Stimulated activated CD8-positive, alpha-beta memory T cell treated with anti-CD3 and anti-CD28 coated beads, Interleukin-7, amount 100 ng/mL, for 24 hours (primary cell): ENCODE measurements at regions not wholly inside any gene's neighbourhood (a gene's known extent, or its start where the extent isn't known, plus 50 kb on each side); places are given as distances from the start of the nearest gene placed in this dataset.
"Not testable (repeated sequence)": the region's sequence is repeated elsewhere in the genome, so short reads cannot be mapped to it uniquely, and the experiment has no call there.

Experiments used
- DNase-seq: peaks from one replicate; pipeline ENCODE4 v3.0.0-alpha.2; 2020; ENCODE audit warnings: low read depth

DNA sequence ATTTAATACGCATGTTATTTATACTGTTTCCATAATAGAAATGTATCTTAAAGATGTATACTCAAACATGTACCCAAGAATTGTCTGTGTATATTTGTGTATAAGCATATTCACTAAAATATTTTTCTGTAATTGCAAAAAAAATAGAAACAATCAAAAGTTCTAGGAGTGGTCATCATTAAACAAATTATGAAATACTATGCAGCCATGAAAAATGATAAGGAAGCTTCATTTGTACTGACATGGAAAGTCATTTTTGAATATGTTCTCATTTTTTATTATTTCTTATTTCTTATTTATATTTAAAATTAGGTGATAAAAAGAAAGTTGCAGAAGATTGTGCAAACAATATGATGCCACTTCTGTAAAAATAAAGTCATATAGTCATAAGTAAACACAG, 400.0 kb upstream of the AUTS2 start:
- no peak for DNase-seq

DNA sequence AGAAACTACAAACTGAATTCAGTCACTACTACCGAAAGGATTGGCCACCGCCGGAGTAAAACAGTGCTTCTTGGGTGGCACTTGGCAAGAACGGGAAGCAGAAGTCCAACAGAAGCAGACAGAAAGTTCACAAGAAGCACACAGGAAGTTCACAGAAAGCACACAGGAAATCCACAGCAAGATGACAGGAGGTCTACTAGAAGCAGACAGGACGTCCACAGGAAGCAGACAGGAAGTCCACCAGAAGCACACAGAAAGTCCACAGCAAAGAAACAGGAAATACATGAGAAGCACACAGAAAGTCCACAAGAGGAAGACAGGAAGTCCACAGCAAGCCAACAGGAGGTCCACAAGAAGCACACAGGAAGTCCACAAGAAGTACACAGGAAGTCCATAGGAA, 399.2 kb upstream of the AUTS2 start:
- no peak for DNase-seq

DNA sequence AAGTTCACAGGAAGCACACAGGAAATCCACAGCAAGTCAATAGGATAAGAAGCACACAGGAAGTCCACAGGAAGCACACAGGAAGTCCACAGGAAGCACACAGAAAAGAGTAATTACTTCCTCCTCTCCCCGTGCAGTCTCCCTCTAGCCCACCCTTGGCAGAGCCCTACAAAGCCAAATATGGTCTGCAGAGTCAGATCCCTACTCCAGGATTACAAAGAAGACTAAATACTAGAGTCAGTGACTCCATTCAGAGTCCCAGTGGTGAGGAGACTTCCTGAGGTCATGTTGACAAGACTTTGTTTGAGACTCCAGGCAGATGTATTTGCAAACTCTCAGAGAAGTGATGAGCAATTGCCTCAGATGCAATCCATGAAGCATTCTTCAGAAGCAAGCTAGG, 398.6 kb upstream of the AUTS2 start:
- no peak for DNase-seq

DNA sequence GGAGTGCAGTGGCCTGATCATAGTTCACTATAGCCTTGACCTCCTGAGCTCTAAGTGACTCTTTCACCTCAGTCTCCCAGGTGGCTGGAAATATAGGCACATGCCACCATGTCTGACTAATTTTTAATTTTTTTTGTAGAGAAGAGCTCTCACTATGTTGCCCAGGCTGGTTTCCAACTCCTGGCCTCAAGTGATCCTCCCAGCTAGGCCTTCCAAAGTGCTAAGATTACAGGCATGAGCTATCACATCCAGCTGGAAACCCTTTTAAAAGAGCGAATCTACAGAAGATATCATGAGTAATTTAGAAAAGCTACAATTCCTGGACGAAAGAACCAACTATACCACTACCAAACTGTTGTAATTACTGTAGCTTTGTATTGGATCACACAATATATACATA, 394.4 kb upstream of the AUTS2 start:
- no peak for DNase-seq

DNA sequence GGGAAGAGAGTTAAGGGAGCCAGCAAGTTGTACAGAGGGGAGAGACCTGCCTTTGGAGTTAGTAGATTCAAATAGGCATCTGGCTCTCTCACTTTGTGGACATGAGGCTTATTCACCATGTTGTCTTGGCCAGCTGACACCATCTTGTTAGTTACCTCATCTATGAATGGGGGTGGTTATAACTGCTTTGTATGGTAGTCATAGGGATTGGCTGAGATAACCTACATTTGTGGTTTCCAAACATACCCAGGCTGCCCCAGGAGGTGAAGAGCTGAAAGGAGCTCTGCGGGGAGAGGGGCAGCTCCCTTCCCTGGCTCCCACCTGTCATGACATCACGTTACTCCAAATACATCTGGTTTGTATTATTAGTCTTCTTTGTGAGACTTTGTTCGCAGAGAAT, 393.3 kb upstream of the AUTS2 start:
- no peak for DNase-seq

DNA sequence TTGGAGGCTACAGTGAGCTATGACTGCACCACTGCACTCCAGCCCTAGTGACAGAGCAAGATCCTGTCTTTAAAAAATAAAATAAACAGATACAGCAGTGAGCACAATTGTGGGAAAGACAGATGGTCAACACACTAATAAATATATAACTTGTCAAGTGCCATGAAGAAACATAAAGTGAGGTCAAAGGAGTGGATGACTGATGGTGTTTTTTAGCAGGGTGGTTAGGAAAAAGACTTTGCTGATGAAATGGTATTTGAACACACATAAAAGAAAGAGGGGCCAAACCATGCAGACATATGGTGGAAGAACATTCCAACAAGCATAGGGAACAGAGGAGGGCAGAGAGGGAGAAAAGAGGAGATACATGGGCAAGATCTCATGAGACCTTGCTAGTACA, 392.7 kb upstream of the AUTS2 start:
- DNase-seq = no peak

DNA sequence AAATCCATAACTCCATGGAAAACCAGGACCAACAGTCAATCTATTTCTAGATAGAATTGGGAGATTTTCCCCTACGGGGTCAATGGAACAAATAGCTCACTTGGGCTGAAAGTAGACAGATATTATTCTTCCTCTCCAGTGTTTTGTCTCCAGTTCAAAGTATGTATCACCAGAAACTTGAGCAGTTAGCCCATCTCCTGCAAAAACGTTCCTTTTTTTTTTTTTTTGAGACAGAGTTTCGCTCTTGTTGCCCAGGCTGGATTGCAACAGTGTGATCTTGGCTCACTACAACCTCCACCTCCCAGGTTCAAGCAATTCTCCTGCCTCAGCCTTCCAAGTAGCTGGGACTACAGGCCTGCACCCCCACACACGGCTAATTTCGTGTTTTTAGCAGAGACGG, 390.0 kb upstream of the AUTS2 start:
- no peak for DNase-seq

DNA sequence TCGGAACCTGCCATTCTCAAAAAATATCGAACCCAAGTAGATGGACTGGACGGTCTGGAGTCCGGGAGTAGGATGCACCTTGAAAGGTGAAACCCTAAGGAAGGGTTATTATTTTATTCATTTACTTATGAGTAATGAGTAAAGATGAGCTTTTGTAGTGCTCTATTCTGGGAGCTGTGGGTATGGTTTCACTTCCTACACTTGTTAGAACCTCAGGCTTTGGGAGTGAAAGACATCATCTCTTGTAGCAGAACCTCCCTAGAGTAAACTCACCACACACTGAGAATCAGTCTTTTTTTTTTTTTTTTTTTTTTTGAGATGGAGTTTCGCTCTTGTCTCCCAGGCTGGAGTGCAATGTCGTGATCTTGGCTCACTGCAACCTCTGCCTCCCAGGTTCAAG, 389.4 kb upstream of the AUTS2 start:
- DNase-seq = no peak

DNA sequence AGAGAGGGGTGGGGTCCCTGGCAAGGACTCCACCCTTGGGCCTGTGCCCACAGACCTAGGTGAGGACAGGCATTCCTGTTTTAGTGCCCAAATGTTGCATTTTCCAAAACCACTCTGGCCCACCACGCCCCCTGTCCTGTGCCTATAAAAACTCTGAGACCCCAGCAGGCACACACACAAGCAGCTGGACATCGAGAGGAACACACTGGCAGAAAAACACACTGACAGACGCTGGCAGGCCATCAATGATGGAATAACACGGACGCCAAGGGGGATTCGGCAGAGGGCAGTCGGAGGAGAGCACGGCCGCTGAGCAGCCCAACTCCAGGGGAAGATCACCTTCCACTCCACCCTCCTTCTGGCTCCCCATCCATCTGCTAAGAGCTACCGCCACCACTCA, 386.9 kb upstream of the AUTS2 start:
- no peak for DNase-seq

DNA sequence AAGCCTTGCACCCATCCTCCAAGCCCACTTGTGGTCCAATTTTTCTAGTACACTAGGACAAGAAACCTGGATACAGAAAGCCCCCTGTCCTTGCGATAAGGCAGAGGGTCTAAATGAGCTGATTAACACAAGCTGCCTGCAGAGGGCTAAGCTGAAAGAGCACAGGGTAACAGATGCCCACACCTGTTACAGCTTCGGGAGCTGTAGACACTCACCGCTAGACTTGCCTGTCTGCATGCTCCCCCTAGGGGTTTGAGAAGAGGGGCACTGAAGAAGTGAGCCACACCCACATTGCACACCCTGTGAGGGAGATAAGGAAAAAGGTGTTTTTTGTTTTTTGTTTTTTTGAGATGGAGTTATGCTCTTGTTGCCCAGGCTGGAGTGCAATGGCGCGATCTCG, 386.5 kb upstream of the AUTS2 start:
- no peak for DNase-seq

DNA sequence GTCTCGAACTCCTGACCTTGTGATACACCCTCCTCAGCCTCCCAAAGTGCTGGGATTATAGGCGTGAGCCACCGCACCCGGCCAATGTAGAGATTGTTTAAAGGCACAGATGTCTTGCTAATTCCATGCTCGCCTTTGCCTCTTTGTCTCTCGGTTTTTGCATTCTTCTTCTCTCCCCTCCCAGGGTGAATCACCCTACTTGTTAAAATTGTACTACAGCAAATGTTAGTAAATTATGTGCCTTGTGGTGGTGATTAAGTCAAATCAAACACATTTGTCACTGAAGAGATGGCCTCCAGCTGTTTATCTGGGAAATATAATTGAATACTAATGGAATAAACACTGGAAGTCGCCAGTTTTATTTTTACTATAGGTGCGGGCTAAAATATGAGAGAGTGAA, 384.4 kb upstream of the AUTS2 start:
- DNase-seq = no peak

DNA sequence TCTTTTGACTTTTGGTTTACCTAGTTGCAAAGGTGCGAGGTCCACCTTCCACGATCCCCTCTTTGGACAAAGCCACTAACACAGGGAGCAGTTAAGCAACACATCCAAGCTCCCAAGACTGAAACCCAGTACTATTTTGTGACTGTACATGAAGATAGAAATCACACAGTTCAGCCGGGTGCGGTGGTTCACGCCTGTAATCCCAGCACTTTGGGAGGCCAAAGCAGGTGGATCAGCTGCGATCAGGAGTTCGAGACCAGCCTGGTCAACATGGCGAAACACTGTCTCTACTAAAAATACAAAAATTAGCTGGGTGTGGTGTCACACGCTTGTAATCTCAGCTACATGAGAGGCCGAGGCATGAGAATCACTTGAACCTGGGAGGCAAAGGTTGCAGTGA, 382.8 kb upstream of the AUTS2 start:
- not testable (repeated sequence) for DNase-seq

DNA sequence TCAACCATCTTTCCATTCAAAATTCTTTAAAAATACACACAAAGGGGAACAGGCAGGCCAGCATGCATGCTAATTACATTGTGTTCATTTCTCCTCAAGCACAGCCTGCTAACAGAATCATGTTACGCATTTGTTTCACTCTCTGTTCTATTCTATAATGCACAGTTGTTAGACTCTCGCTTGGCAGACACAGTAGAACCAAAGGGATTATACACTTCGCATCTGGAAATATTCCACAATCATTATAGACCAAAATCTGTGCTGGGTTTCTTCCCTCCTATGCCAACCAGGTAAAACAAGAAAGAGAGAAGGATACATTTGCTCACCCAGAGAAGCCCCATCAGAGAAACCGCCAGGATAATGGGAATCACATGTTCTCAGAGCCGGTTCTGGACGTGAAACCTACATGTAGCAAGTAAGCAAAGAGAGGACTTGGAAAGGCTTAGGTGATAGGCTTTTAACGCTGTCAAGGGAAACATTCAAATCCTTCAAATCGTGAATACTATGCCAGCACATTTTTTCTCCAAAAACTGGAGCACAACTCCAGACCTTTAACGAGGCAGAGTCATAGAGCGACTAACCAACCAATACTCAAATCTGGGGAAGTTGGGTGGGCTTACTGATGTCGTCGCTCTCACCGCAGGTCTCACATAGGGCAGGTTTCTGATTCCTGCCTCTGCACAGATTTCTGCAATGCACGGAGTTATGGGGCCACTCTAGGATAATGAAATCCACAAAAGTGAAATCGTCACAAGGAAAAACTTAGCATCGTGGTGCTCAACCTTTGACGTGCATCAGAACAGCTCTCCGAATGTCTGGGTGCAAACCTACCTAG, 380.5 kb upstream of the AUTS2 start:
- no peak for DNase-seq

DNA sequence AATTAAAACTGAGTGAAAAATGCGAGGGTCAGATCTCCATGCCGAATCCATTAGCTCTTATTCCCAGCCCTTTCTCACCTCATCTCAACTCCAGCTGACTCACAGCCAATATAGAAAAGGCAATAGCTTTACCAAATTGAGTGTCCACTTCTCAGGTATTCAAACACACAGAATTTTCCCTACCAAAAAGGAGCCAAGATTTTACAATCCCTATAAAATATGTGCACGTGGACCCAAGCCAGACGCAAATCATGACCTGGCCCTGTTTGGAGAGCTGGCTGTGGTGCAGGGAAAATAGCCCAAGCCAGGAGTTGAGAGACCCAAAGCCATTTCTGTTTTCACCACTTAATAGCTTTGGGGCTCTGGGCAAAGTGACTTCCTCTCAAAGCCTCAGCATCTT, 379.7 kb upstream of the AUTS2 start:
- DNase-seq = no peak

DNA sequence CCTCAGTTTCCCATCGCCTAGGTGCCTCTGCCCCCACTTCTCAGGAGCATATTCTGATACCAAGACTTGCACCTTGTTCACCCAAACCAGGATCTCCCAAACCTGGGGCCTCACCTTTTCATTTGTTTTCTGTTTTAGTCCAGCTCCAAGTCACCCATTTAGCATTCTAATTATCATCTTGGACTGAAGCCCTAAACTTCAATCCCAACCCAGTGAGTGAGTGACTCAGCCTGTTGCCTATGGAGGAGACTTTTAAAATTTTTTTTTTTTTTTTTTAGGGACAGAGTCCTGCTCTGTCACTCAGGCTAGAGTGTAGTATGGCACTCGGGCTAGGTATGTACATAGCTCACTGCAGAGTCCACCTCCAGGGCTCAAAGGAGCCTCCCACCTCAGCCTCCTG, 378.9 kb upstream of the AUTS2 start:
- no peak for DNase-seq

DNA sequence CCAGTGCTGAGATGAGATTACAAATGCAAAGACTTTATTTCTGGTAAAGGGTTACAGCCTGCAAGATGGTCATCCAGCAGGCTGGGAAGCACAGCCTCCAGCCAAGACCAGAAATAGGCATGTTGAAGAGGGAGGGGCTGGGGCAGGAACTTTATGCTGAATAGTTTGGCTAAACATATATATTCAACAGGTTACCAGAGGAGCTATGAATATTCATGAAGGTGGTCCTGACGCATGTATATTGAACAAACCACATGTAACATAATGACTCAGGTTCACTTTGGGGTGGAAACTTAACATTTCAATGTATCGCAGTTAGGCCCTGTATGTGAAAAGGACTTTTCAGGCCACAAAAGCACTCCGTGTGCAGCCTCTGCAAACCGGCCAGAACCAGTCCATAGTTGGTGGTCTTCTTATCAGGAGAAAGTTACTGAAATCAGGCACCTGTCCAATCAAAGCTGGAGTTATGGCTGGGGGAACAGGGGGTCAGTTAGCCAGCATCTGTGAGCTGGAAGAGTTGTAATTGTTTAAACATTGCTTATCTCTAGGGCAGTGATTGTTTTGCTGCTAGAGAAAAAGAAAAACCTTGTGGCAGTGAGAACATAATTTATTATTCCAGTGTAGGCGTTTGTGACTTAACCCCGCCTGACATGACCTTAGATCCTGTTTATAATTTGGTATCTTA, 372.9 kb upstream of the AUTS2 start:
- DNase-seq = no peak

DNA sequence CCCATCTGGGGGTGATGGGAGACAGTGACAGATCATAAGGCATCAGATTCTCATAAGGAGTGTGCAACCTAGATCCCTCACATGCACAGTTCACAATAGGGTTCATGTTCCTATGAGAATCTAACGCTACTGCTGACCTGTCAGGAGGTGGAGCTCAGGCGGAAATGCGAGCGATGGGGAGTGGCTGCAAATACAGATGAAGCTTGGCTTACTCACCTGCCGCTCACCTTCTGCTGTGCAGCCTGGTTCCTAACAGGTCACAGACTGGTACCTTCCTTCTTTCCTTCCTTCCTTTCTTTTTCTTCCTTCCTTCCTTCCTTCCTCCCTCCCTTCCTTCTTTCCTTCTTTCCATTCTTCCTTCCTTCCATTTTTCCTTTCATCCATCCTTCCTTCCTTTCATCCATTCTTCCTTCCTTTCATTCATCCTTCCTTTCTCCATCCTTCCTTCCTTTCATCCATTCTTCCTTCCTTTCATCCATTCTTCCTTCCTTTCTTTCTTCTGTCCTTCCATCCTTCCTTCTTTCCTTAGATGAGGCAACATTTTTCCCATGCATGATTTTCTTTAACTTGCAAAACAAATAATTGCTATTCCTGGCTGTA, 370.0 kb upstream of the AUTS2 start:
- DNase-seq = no peak

DNA sequence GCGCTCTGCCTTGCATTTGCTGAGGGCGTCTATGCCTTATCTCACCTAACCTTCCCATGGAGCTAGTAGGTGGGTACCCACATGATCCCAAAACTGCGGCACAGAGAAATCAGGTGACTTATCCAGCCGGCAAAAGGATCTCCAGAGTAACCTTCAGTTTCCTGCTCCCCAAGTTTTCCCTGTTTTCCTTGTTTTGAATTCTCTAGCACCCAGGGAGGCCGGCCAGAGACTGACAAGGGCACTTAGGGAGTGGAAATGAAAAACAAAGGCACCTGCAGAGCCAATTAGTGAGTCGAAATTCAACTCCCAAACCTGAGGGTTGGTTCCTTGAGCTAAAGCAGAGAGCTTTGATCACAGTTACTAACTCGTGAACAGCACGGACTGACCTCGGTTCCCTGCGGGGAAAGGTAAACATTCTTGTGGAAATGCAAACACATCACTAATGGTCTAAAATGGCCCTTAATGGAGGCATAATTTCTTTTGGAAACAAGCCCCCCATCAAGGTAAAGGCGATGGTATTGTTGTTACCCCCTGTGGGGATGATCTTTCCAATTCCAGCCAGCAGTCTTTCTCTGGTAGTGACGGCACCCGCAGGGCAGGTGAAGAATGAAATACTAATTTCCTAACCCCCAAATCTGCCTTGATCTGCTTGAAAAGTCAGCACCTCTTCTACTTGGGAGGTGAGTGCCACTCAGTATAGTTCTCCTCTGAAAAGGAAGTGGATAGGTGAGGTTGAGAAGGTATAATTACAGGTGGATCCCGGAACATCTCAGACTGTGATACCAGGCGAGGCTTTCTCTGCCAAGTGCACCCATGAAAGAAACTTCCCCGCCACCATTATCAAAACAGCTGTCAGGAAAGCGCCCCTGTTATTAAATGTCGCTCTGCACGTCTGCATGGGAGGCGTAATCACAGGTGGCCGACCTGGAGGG, 365.6 kb upstream of the AUTS2 start:
- DNase-seq = no peak

DNA sequence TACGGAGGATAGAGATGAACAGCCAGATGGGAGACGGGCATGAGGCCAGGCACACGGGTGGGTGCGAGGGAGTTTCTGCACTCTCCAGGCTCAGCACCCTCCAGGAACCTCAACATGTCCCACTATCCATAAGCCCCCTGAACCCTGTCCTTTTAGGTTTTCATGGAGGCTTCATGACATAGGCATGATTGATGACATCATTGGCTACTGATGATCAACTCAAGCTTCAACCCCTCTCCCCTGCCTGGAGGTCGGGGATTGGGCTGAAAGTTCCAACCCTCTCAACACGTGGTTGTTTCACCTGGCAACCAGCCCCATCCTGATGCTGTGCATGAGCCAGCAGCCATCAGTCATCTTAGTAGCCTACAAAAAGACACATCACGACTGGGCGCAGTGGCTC, 360.7 kb upstream of the AUTS2 start:
- DNase-seq = no peak

DNA sequence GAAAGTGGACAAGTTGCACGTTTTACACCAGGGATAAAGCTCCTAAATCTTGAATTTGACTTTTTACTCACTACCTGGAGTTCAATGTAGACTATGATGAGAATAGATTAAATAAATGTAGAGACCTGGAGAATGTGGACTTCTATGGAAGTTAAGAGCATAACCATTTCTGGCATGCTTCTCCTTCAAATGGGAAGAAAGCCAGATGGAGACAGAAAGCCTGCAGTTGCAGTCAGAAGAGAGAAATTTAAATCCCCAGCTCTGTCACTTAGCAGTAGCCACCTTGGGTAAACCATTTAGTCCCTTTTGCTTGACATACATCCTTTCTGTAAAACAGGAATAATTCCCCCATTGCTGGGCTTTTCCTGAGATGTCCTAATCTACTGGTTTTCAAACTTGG, 355.3 kb upstream of the AUTS2 start:
- DNase-seq = no peak

DNA sequence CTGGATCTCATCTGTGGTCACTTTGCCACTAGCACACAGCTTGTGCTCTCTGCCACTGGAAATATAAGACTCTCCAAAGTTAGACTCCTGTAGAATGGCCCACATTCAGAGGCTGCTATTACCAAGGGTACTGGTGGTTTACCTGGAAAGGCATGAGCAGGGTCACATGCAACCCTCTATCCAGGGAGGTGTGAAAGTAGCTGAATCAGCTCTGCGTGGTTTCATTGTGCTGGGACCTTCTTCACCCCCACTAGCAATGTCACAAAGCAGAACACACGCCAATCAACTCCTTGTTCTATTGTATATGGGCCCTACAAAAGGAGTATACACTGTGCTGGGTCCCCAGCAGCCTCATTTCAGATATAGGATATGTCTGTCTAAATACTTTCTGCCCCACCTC, 353.6 kb upstream of the AUTS2 start:
- no peak for DNase-seq

DNA sequence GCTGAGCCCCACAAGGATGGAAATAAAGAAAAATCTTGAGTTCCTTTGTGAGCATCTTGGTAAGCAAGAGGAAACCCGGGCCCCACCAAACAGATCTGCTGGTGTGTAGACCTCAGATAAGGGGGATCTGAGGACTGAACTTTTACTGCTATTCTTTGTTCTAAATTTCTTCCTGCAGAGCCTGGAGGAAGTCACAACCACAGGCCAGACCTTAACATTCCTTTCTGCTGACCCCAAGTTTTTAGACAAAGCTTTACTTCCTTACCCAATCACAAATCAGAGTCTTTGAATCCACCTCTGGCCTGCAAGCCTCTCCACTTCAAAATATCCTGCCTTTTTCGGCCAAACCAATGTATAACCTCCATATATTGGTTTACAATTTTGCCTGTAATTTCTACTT, 352.6 kb upstream of the AUTS2 start:
- no peak for DNase-seq
